ENCODE measurements at regions not wholly inside any gene's neighbourhood (a gene's known extent, or its start where the extent isn't known, plus 50 kb on each side); places are given as distances from the start of the nearest gene placed in this dataset.

DNA sequence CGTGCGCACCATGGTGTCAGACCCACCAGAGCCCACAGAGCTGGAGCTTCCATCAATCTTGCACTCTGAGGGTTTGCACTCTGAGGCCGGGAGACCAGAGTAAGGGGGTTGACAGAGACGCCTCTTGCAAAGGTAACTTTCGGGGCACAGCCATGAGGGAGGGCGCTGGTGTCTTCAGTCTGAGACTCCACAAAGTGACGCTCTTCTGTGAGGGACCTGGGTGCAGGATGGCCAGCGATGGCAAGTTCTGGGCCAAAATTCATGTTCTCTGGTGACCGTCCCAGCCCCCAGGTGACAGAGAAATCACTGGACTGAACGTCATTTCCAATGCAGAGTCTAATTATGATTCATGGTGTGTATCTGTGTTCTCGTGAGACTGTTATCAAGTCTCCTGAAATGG is 1395.2 kb downstream of the TBC1D22A start:
- Histone ChIP-seq H3K9me3 (no peaks in the 10 kb centered on the region), H3K4me1 (no peaks in the 10 kb centered on the region), H3K27ac (no peak overlapping the region), H3K36me3 (no peaks in the 10 kb centered on the region), H3K27me3 (no peaks in the 10 kb centered on the region), H3K4me3 (no peak overlapping the region)
- TF ChIP-seq, protein P1, sequence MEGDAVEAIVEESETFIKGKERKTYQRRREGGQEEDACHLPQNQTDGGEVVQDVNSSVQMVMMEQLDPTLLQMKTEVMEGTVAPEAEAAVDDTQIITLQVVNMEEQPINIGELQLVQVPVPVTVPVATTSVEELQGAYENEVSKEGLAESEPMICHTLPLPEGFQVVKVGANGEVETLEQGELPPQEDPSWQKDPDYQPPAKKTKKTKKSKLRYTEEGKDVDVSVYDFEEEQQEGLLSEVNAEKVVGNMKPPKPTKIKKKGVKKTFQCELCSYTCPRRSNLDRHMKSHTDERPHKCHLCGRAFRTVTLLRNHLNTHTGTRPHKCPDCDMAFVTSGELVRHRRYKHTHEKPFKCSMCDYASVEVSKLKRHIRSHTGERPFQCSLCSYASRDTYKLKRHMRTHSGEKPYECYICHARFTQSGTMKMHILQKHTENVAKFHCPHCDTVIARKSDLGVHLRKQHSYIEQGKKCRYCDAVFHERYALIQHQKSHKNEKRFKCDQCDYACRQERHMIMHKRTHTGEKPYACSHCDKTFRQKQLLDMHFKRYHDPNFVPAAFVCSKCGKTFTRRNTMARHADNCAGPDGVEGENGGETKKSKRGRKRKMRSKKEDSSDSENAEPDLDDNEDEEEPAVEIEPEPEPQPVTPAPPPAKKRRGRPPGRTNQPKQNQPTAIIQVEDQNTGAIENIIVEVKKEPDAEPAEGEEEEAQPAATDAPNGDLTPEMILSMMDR (IDR thresholded peaks at IDR 0.05), result no peak
- no peak for TF ChIP-seq POLR2A (IDR thresholded peaks at IDR 0.05)
- no peak for TF ChIP-seq EP300 (IDR thresholded peaks at IDR 0.05)
- DNase-seq (ENCODE audit: low spot score in 2 of 2), result no peak
- WGBS, 2 donors, result 86 to 94% methylated on average over 10 to 11 of the region's 11 CpGs

- Histone ChIP-seq H3K36me3 (no peaks in the 10 kb centered on the region), H3K27me3 (no peaks in the 10 kb centered on the region), H3K4me1 (no peaks in the 10 kb centered on the region), H3K4me3 (no peak overlapping the region), H3K9me3 (no peaks in the 10 kb centered on the region), H3K27ac (no peak overlapping the region)
- TF ChIP-seq EP300 (IDR thresholded peaks at IDR 0.05) (no peak), POLR2A (IDR thresholded peaks at IDR 0.05) (no peak)
- TF ChIP-seq, protein P1 (IDR thresholded peaks at IDR 0.05), result no peak
- DNase-seq (ENCODE audit: low spot score in 2 of 2), result no peak
- 61 to 64% methylated on average over 12 of the region's 12 CpGs for WGBS, 2 donors
Measured at GRCh38 chr22:48156603-48157355, 1394.3 kb downstream of the TBC1D22A start.

DNA sequence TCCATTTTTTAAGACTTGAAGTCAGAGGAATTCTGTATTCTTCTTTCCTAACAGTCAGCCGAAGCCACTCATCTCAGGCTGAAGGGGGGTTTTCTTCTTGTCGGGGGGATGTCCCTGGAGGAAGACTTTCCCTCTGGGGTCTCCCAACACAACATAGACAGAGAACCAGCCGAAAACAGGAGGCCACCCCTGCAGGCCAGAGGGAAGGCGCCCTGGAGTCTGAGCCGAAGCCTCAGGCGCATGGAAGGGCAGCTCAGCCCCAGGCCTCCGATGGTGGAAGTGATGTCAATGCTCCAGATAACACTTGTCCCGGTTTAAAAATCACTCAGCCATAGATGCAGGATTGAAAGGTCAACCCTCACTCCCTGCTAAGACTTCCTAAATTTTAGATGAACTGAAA is 1393.0 kb downstream of the TBC1D22A start:
- 69 to 73% methylated on average over 8 of the region's 8 CpGs for WGBS, 2 donors

GRCh38 chr22:48154943-48155240 is 1392.4 kb downstream of the TBC1D22A start:
- no peaks in the 10 kb centered on the region for H3K9me3 ChIP-seq
- no peaks in the 10 kb centered on the region for H3K27me3 ChIP-seq
- no peak overlapping the region for H3K4me3 ChIP-seq
- TF ChIP-seq EP300 (IDR thresholded peaks at IDR 0.05) (no peak), POLR2A (IDR thresholded peaks at IDR 0.05) (no peak)
- TF ChIP-seq, protein P1 (IDR thresholded peaks at IDR 0.05), result no peak
- no peak for DNase-seq (ENCODE audit: low spot score in 2 of 2)
- H3K4me1 ChIP-seq, result no peaks in the 10 kb centered on the region
- 62 to 81% methylated on average over 8 of the region's 8 CpGs for WGBS, 2 donors
- H3K36me3 ChIP-seq, result no peaks in the 10 kb centered on the region
- H3K27ac ChIP-seq, result no peak overlapping the region

More for the DNA sequence above, 1393.0 kb downstream of the TBC1D22A start:
- DNase-seq (ENCODE audit: low spot score in 2 of 2), result no peak
- no peak overlapping the region for H3K4me3 ChIP-seq
- no peak overlapping the region for H3K27ac ChIP-seq
- no peaks in the 10 kb centered on the region for H3K27me3 ChIP-seq
- no peaks in the 10 kb centered on the region for H3K9me3 ChIP-seq
- no peaks in the 10 kb centered on the region for H3K36me3 ChIP-seq
- TF ChIP-seq POLR2A (IDR thresholded peaks at IDR 0.05) (no peak), EP300 (IDR thresholded peaks at IDR 0.05) (no peak)
- TF ChIP-seq, protein P1 (IDR thresholded peaks at IDR 0.05), result no peak
- no peaks in the 10 kb centered on the region for H3K4me1 ChIP-seq

DNA sequence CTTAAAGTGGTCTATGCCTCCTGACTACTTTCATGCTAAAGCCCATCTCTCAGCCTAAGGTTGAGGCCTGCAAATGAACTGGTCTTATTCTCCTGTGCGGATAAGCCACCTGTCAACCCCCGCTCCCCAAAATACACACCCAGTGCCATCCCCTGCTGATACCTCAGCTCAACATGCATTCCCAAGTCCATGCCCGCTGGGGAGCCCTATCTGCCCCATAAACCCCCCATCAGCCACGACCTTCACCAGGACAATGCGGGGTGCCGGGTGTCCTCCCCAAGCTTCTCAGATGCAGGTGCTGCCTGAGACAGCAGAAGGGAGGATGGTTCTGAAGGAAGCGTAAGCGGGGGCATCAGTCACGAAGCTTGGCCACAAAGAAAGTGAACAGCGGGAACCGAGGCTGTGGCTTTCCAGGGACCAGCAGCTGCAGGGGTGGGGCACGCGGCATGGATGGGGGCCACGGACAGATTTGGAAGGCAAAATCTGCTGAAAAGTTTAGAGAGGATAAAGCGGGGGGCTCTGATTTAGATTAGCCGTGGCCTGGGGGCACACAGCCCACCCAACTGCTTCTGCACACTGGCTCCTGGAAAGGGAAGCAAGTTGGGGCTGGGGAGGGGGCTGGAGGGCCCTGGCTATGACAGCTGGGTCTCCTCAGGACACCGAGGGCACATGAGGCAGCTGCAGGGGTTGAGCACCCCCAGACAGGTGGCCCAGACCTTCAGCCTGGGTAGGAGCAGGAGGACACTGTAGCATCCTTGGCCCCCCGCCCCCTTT is 1391.9 kb downstream of the TBC1D22A start:
- 84 to 91% methylated on average over 18 of the region's 18 CpGs for whole genome bisulfite sequencing, 2 donors

More for the DNA sequence above, 1391.9 kb downstream of the TBC1D22A start:
- no peaks in the 10 kb centered on the region for H3K9me3 ChIP-seq
- no peak for TF ChIP-seq POLR2A (IDR thresholded peaks at IDR 0.05)
- TF ChIP-seq EP300 (IDR thresholded peaks at IDR 0.05), result no peak
- TF ChIP-seq, protein P1 (IDR thresholded peaks at IDR 0.05), result no peak
- H3K4me3 ChIP-seq, result no peak overlapping the region
- no peak overlapping the region for H3K27ac ChIP-seq
- no peaks in the 10 kb centered on the region for H3K36me3 ChIP-seq
- H3K27me3 ChIP-seq, result no peaks in the 10 kb centered on the region
- H3K4me1 ChIP-seq, result no peaks in the 10 kb centered on the region
- DNase-seq (ENCODE audit: low spot score in 2 of 2), result no peak

Data from tibial nerve (tissue), 4 donors.